ENCODE measurements at regions not wholly inside any gene's neighbourhood (a gene's known extent, or its start where the extent isn't known, plus 50 kb on each side); places are given as distances from the start of the nearest gene placed in this dataset.

- no peak for DNase-seq
- H3K27ac Mint-ChIP-seq = no peak overlapping the region
- no peaks in the 10 kb centered on the region for H3K36me3 Mint-ChIP-seq
- peaks cover 0 to 2% (median 0%) of the 10 kb centered on the region in 9 donors for H3K9me3 Mint-ChIP-seq
- POLR2A ChIA-PET = no interaction called here
- H3K4me1 Mint-ChIP-seq = no peaks in the 10 kb centered on the region
- peaks cover 5 to 40% (median 9%) of the 10 kb centered on the region in 5 donors for H3K27me3 Mint-ChIP-seq
- H3K4me3 Mint-ChIP-seq = no peak overlapping the region
- ATAC-seq = no peak
Measured at GRCh38 chr2:23148342-23148741, 236.6 kb upstream of the KLHL29 start.

- Mint-ChIP-seq H3K27ac (no peak overlapping the region), H3K36me3 (no peaks in the 10 kb centered on the region), H3K4me3 (no peak overlapping the region), H3K4me1 (no peaks in the 10 kb centered on the region), H3K27me3 (peaks cover 7 to 29% (median 9%) of the 10 kb centered on the region in 5 donors), H3K9me3 (peaks cover 0 to 2% (median 0%) of the 10 kb centered on the region in 9 donors)
- DNase-seq (no peak), ATAC-seq (no peak)
- POLR2A ChIA-PET = no interaction called here
Measured at GRCh38 chr2:23149777-23150176, 235.2 kb upstream of the KLHL29 start.

GRCh38 chr2:23153484-23153883 is 231.5 kb upstream of the KLHL29 start:
- H3K27me3 Mint-ChIP-seq = peaks cover 5 to 26% (median 8%) of the 10 kb centered on the region in 5 donors
- ATAC-seq (no peak), DNase-seq (no peak)
- POLR2A ChIA-PET = no interaction called here
- H3K27ac Mint-ChIP-seq = no peak overlapping the region
- H3K4me1 Mint-ChIP-seq = no peaks in the 10 kb centered on the region
- H3K9me3 Mint-ChIP-seq = peaks cover 0 to 2% (median 0%) of the 10 kb centered on the region in 9 donors
- H3K4me3 Mint-ChIP-seq = no peak overlapping the region
- no peaks in the 10 kb centered on the region for H3K36me3 Mint-ChIP-seq

- Mint-ChIP-seq H3K27me3 (peaks cover 2 to 20% (median 4%) of the 10 kb centered on the region in 5 donors), H3K4me3 (no peak overlapping the region), H3K4me1 (no peaks in the 10 kb centered on the region), H3K9me3 (peaks cover 0 to 2% (median 0%) of the 10 kb centered on the region in 9 donors), H3K27ac (no peak overlapping the region), H3K36me3 (no peaks in the 10 kb centered on the region)
- DNase-seq (no peak), ATAC-seq (no peak)
- POLR2A ChIA-PET = no interaction called here
Measured at GRCh38 chr2:23155022-23155421, 230.0 kb upstream of the KLHL29 start.

- no peak for DNase-seq
- no peaks in the 10 kb centered on the region for H3K36me3 Mint-ChIP-seq
- no peak overlapping the region for H3K27ac Mint-ChIP-seq
- H3K4me1 Mint-ChIP-seq = no peaks in the 10 kb centered on the region
- peaks cover 0 to 1% (median 0%) of the 10 kb centered on the region in 9 donors for H3K9me3 Mint-ChIP-seq
- ATAC-seq = no peak
- peaks cover 0 to 6% (median 2%) of the 10 kb centered on the region in 5 donors for H3K27me3 Mint-ChIP-seq
- H3K4me3 Mint-ChIP-seq = no peak overlapping the region
- POLR2A ChIA-PET = no interaction called here
Measured at GRCh38 chr2:23157812-23158211, 227.2 kb upstream of the KLHL29 start.

- no peak overlapping the region for H3K27ac Mint-ChIP-seq
- POLR2A ChIA-PET = no interaction called here
- H3K27me3 Mint-ChIP-seq = peaks cover 0 to 6% (median 2%) of the 10 kb centered on the region in 5 donors
- ATAC-seq (no peak), DNase-seq (no peak)
- H3K4me3 Mint-ChIP-seq = no peak overlapping the region
- H3K36me3 Mint-ChIP-seq = no peaks in the 10 kb centered on the region
- H3K4me1 Mint-ChIP-seq = no peaks in the 10 kb centered on the region
- H3K9me3 Mint-ChIP-seq = peaks cover 0 to 1% (median 0%) of the 10 kb centered on the region in 9 donors
Measured at GRCh38 chr2:23158306-23158705, 226.7 kb upstream of the KLHL29 start.

GRCh38 chr2:23159746-23160405 is 225.1 kb upstream of the KLHL29 start:
- no peaks in the 10 kb centered on the region for H3K36me3 Mint-ChIP-seq
- H3K9me3 Mint-ChIP-seq = peaks cover 0 to 1% (median 0%) of the 10 kb centered on the region in 9 donors
- POLR2A ChIA-PET = no interaction called here
- H3K27me3 Mint-ChIP-seq = peaks cover 2 to 6% (median 5%) of the 10 kb centered on the region in 5 donors
- ATAC-seq (no peak), DNase-seq (no peak)
- H3K27ac Mint-ChIP-seq = no peak overlapping the region
- H3K4me3 Mint-ChIP-seq = no peak overlapping the region
- no peaks in the 10 kb centered on the region for H3K4me1 Mint-ChIP-seq

- ATAC-seq = no peak
- H3K27me3 Mint-ChIP-seq = peaks cover 5 to 40% (median 17%) of the 10 kb centered on the region in 5 donors
- no peaks in the 10 kb centered on the region for H3K4me1 Mint-ChIP-seq
- H3K27ac Mint-ChIP-seq = no peak overlapping the region
- peaks cover 0 to 1% (median 0%) of the 10 kb centered on the region in 9 donors for H3K9me3 Mint-ChIP-seq
- POLR2A ChIA-PET = no interaction called here
- H3K4me3 Mint-ChIP-seq = no peak overlapping the region
- DNase-seq = no peak
- no peaks in the 10 kb centered on the region for H3K36me3 Mint-ChIP-seq
Measured at GRCh38 chr2:23164173-23164572, 220.8 kb upstream of the KLHL29 start.

GRCh38 chr2:23169896-23170295 is 215.1 kb upstream of the KLHL29 start:
- POLR2A ChIA-PET = no interaction called here
- Mint-ChIP-seq H3K4me1 (no peaks in the 10 kb centered on the region), H3K9me3 (peaks cover 0 to 8% (median 0%) of the 10 kb centered on the region in 9 donors), H3K4me3 (no peak overlapping the region), H3K27me3 (peaks cover 5 to 37% (median 19%) of the 10 kb centered on the region in 5 donors), H3K36me3 (peaks cover 0 to 4% (median 0%) of the 10 kb centered on the region in 3 donors), H3K27ac (no peak overlapping the region)
- ATAC-seq (no peak), DNase-seq (no peak)

- POLR2A ChIA-PET = no interaction called here
Measured at GRCh38 chr2:23171108-23171507, 213.9 kb upstream of the KLHL29 start.

GRCh38 chr2:23178396-23178795 is 206.6 kb upstream of the KLHL29 start:
- ATAC-seq = no peak
- POLR2A ChIA-PET = no interaction called here
- H3K27me3 Mint-ChIP-seq = peaks cover 0 to 14% (median 2%) of the 10 kb centered on the region in 5 donors
- no peak overlapping the region for H3K27ac Mint-ChIP-seq
- H3K36me3 Mint-ChIP-seq = no peaks in the 10 kb centered on the region
- H3K4me1 Mint-ChIP-seq = no peaks in the 10 kb centered on the region
- DNase-seq = no peak
- peaks cover 3 to 23% (median 14%) of the 10 kb centered on the region in 9 donors for H3K9me3 Mint-ChIP-seq
- H3K4me3 Mint-ChIP-seq = no peak overlapping the region

More at GRCh38 chr2:23171108-23171507, 213.9 kb upstream of the KLHL29 start:
- Mint-ChIP-seq H3K36me3 (peaks cover 0 to 4% (median 0%) of the 10 kb centered on the region in 3 donors), H3K4me1 (no peaks in the 10 kb centered on the region), H3K27me3 (peaks cover 5 to 25% (median 15%) of the 10 kb centered on the region in 5 donors), H3K4me3 (no peak overlapping the region), H3K27ac (no peak overlapping the region), H3K9me3 (peaks cover 0 to 12% (median 2%) of the 10 kb centered on the region in 9 donors)
- DNase-seq = no peak
- no peak for ATAC-seq

GRCh38 chr2:23183733-23184132 is 201.2 kb upstream of the KLHL29 start:
- no peak overlapping the region for H3K27ac Mint-ChIP-seq
- H3K4me1 Mint-ChIP-seq = no peaks in the 10 kb centered on the region
- no peak overlapping the region for H3K4me3 Mint-ChIP-seq
- DNase-seq = no peak
- POLR2A ChIA-PET = no interaction called here
- no peaks in the 10 kb centered on the region for H3K36me3 Mint-ChIP-seq
- no peak for ATAC-seq
- H3K27me3 Mint-ChIP-seq = peaks cover 1 to 11% (median 4%) of the 10 kb centered on the region in 5 donors
- peaks cover 3 to 19% (median 9%) of the 10 kb centered on the region in 9 donors for H3K9me3 Mint-ChIP-seq

GRCh38 chr2:23198316-23199114 is 186.5 kb upstream of the KLHL29 start:
- peaks cover 2 to 13% (median 5%) of the 10 kb centered on the region in 5 donors for H3K27me3 Mint-ChIP-seq

More at GRCh38 chr2:23198316-23199114, 186.5 kb upstream of the KLHL29 start:
- POLR2A ChIA-PET = no interaction called here
- DNase-seq (no peak), ATAC-seq (no peak)
- no peak overlapping the region for H3K27ac Mint-ChIP-seq
- no peak overlapping the region for H3K4me3 Mint-ChIP-seq
- H3K4me1 Mint-ChIP-seq = peaks cover 0 to under 1% (median 0%) of the 10 kb centered on the region in 4 donors
- peaks cover 0 to 6% (median 0%) of the 10 kb centered on the region in 3 donors for H3K36me3 Mint-ChIP-seq
- H3K9me3 Mint-ChIP-seq = peaks cover 0 to 19% (median 6%) of the 10 kb centered on the region in 9 donors
